ENCODE measurements at regions not wholly inside any gene's neighbourhood (a gene's known extent, or its start where the extent isn't known, plus 50 kb on each side); places are given as distances from the start of the nearest gene placed in this dataset.

DNA sequence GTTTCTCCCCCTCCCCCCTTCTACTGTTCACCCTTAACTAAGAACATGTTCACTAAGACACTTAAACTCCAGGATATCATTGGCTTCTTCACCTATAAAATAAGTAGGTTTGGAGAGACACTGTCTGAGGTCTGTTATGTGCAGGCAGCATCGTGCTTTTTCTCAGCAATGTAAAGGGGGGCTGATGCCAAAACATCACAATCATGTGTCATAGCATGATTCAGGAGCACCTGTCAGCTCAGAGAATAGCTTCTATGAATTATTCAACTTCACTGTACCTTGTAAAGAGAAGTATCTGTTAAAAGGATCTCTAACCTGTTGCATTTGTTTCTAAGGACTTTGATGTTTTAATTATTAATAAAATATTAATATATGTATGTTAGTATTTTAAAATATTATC lies 211.4 kb upstream of the EPHA3 start:
- no peak for ATAC-seq

DNA sequence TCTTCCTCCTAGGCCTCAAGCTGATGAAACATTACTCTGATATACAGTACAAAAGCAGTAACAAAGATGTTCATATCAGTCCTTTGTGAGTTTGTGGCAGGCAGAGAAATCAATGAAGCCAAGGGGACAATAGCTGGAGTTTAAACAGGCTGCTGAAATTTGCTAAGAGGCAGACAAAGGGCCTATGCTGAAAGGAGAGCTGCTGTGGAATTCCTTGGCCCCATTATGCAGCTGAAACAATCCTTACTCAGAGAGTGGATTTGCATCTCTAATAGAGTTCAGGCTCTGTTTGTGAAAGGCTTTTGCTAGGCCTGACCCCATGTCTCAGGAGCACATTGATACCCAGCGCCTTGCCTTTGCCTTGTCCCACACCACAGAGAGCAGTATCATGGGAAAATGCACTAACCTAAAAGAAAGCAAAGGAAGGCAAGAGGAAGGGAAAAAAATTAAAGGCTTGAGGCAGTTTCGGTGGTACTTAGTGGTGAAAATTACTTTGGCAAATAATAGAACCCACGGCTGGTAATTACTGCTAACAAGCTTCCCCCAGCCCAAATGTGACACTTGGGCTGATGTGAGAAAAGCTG lies 195.0 kb upstream of the EPHA3 start:
- Histone ChIP-seq H3F3A (replicated peaks; ENCODE audit: low read depth) (no peaks in the 10 kb centered on the region), H3K36me3 (ENCODE audit: insufficient read depth) (no peaks in the 10 kb centered on the region), H3K9me2 (ENCODE audit: insufficient read depth) (no peaks in the 10 kb centered on the region), H3K27me3 (ENCODE audit: insufficient read depth) (no peaks in the 10 kb centered on the region), H3K27ac (ENCODE audit: low read depth) (peak overlapping the region; percentile 88), H3K4me1 (ENCODE audit: insufficient read depth) (peaks cover 17% of the 10 kb centered on the region), H3K4me2 (peak overlapping the region; percentile 3; the same call in 1 of the 2 replicates), H3K4me3 (no peak overlapping the region), H2AFZ (peak overlapping the region; percentile 33; the same call in 1 of the 2 replicates), H4K20me1 (replicated peaks; ENCODE audit: insufficient read depth) (no peaks in the 10 kb centered on the region), H3K79me2 (replicated peaks; ENCODE audit: insufficient read depth) (no peaks in the 10 kb centered on the region)
- Mint-ChIP-seq H3K36me3 (ENCODE audit: low read depth) (no peaks in the 10 kb centered on the region), H3K27me3 (ENCODE audit: insufficient read depth, low read depth, poor library complexity) (no peaks in the 10 kb centered on the region), H3K4me1 (peaks cover 13% of the 10 kb centered on the region), H3K4me3 (no peak overlapping the region), H3K9me3 (no peaks in the 10 kb centered on the region), H3K27ac (peak overlapping the region; percentile 97)
- no peak for TF ChIP-seq STAT1 (IDR thresholded peaks at IDR 0.05; ENCODE audit: unreplicated experiment)
- TF ChIP-seq, protein P1, sequence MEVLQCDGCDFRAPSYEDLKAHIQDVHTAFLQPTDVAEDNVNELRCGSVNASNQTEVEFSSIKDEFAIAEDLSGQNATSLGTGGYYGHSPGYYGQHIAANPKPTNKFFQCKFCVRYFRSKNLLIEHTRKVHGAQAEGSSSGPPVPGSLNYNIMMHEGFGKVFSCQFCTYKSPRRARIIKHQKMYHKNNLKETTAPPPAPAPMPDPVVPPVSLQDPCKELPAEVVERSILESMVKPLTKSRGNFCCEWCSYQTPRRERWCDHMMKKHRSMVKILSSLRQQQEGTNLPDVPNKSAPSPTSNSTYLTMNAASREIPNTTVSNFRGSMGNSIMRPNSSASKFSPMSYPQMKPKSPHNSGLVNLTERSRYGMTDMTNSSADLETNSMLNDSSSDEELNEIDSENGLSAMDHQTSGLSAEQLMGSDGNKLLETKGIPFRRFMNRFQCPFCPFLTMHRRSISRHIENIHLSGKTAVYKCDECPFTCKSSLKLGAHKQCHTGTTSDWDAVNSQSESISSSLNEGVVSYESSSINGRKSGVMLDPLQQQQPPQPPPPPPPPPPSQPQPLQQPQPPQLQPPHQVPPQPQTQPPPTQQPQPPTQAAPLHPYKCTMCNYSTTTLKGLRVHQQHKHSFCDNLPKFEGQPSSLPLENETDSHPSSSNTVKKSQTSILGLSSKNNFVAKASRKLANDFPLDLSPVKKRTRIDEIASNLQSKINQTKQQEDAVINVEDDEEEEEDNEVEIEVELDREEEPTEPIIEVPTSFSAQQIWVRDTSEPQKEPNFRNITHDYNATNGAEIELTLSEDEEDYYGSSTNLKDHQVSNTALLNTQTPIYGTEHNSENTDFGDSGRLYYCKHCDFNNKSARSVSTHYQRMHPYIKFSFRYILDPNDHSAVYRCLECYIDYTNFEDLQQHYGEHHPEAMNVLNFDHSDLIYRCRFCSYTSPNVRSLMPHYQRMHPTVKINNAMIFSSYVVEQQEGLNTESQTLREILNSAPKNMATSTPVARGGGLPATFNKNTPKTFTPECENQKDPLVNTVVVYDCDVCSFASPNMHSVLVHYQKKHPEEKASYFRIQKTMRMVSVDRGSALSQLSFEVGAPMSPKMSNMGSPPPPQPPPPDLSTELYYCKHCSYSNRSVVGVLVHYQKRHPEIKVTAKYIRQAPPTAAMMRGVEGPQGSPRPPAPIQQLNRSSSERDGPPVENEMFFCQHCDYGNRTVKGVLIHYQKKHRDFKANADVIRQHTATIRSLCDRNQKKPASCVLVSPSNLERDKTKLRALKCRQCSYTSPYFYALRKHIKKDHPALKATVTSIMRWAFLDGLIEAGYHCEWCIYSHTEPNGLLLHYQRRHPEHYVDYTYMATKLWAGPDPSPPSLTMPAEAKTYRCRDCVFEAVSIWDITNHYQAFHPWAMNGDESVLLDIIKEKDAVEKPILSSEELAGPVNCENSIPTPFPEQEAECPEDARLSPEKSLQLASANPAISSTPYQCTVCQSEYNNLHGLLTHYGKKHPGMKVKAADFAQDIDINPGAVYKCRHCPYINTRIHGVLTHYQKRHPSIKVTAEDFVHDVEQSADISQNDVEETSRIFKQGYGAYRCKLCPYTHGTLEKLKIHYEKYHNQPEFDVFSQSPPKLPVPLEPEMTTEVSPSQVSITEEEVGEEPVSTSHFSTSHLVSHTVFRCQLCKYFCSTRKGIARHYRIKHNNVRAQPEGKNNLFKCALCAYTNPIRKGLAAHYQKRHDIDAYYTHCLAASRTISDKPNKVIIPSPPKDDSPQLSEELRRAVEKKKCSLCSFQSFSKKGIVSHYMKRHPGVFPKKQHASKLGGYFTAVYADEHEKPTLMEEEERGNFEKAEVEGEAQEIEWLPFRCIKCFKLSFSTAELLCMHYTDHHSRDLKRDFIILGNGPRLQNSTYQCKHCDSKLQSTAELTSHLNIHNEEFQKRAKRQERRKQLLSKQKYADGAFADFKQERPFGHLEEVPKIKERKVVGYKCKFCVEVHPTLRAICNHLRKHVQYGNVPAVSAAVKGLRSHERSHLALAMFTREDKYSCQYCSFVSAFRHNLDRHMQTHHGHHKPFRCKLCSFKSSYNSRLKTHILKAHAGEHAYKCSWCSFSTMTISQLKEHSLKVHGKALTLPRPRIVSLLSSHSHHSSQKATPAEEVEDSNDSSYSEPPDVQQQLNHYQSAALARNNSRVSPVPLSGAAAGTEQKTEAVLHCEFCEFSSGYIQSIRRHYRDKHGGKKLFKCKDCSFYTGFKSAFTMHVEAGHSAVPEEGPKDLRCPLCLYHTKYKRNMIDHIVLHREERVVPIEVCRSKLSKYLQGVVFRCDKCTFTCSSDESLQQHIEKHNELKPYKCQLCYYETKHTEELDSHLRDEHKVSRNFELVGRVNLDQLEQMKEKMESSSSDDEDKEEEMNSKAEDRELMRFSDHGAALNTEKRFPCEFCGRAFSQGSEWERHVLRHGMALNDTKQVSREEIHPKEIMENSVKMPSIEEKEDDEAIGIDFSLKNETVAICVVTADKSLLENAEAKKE (CRISPR knock-in tag; IDR thresholded peaks at IDR 0.05) = peak; percentile 9; the same call in 1 of the 2 replicates
- ATAC-seq (peak; percentile 100), DNase-seq (ENCODE audit: low spot score) (peak; percentile 79)

More for the DNA sequence above, 211.4 kb upstream of the EPHA3 start:
- Histone ChIP-seq H4K20me1 (replicated peaks; ENCODE audit: insufficient read depth) (no peaks in the 10 kb centered on the region), H3K36me3 (ENCODE audit: insufficient read depth) (no peaks in the 10 kb centered on the region), H3F3A (replicated peaks; ENCODE audit: low read depth) (no peaks in the 10 kb centered on the region), H3K9me2 (ENCODE audit: insufficient read depth) (no peaks in the 10 kb centered on the region), H3K27me3 (ENCODE audit: insufficient read depth) (no peaks in the 10 kb centered on the region), H3K79me2 (replicated peaks; ENCODE audit: insufficient read depth) (no peaks in the 10 kb centered on the region), H3K4me3 (no peak overlapping the region), H3K4me2 (no peak overlapping the region), H3K4me1 (ENCODE audit: insufficient read depth) (no peaks in the 10 kb centered on the region), H3K27ac (ENCODE audit: low read depth) (no peak overlapping the region), H2AFZ (no peak overlapping the region)
- Mint-ChIP-seq H3K9me3 (no peaks in the 10 kb centered on the region), H3K36me3 (ENCODE audit: low read depth) (no peaks in the 10 kb centered on the region), H3K27me3 (ENCODE audit: insufficient read depth, low read depth, poor library complexity) (no peaks in the 10 kb centered on the region), H3K4me3 (no peak overlapping the region), H3K4me1 (no peaks in the 10 kb centered on the region), H3K27ac (no peak overlapping the region)
- TF ChIP-seq JUNB (IDR thresholded peaks at IDR 0.05; ENCODE audit: unreplicated experiment) (no peak), POLR2AphosphoS5 (IDR thresholded peaks at IDR 0.05; ENCODE audit: low read depth) (no peak), EZH2phosphoT487 (IDR thresholded peaks at IDR 0.05; ENCODE audit: unreplicated experiment) (no peak), ZNF114 (CRISPR knock-in tag; IDR thresholded peaks at IDR 0.05) (no peak), CREB1 (CRISPR knock-in tag; IDR thresholded peaks at IDR 0.05; ENCODE audit: low read depth) (no peak)
- TF ChIP-seq, protein P2, sequence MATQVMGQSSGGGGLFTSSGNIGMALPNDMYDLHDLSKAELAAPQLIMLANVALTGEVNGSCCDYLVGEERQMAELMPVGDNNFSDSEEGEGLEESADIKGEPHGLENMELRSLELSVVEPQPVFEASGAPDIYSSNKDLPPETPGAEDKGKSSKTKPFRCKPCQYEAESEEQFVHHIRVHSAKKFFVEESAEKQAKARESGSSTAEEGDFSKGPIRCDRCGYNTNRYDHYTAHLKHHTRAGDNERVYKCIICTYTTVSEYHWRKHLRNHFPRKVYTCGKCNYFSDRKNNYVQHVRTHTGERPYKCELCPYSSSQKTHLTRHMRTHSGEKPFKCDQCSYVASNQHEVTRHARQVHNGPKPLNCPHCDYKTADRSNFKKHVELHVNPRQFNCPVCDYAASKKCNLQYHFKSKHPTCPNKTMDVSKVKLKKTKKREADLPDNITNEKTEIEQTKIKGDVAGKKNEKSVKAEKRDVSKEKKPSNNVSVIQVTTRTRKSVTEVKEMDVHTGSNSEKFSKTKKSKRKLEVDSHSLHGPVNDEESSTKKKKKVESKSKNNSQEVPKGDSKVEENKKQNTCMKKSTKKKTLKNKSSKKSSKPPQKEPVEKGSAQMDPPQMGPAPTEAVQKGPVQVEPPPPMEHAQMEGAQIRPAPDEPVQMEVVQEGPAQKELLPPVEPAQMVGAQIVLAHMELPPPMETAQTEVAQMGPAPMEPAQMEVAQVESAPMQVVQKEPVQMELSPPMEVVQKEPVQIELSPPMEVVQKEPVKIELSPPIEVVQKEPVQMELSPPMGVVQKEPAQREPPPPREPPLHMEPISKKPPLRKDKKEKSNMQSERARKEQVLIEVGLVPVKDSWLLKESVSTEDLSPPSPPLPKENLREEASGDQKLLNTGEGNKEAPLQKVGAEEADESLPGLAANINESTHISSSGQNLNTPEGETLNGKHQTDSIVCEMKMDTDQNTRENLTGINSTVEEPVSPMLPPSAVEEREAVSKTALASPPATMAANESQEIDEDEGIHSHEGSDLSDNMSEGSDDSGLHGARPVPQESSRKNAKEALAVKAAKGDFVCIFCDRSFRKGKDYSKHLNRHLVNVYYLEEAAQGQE (IDR thresholded peaks at IDR 0.05; ENCODE audit: unreplicated experiment) = no peak
- DNase-seq (ENCODE audit: low spot score) = no peak

Measured in GM23338 (cell line).